ENCODE measurements at regions not wholly inside any gene's neighbourhood (a gene's known extent, or its start where the extent isn't known, plus 50 kb on each side); places are given as distances from the start of the nearest gene placed in this dataset.

GRCh38 chr1:112307930-112308591 is 88.0 kb upstream of the CTTNBP2NL start:
- Histone ChIP-seq H3K27me3 (ENCODE audit: low read length) (no peaks in the 10 kb centered on the region), H3K4me2 (ENCODE audit: low read depth, low read length, poor library complexity, severe bottlenecking) (no peak overlapping the region), H3K27ac (ENCODE audit: low read depth, low read length) (no peak overlapping the region)

GRCh38 chr1:112308716-112309115 is 87.3 kb upstream of the CTTNBP2NL start:
- Histone ChIP-seq H3K27ac (ENCODE audit: low read depth, low read length) (no peak overlapping the region), H4K20me1 (ENCODE audit: low read depth, low read length) (no peaks in the 10 kb centered on the region), H3K9me2 (replicated peaks; ENCODE audit: insufficient read depth, low read length) (no peaks in the 10 kb centered on the region), H3K4me3 (ENCODE audit: insufficient read depth, low read length, poor library complexity, severe bottlenecking) (no peak overlapping the region), H3K9me3 (ENCODE audit: insufficient read depth, low read length) (no peaks in the 10 kb centered on the region), H3K27me3 (ENCODE audit: low read length) (no peaks in the 10 kb centered on the region), H3K4me2 (ENCODE audit: low read depth, low read length, poor library complexity, severe bottlenecking) (no peak overlapping the region), H3K79me2 (ENCODE audit: insufficient read depth, low read length) (no peaks in the 10 kb centered on the region), H3K9ac (ENCODE audit: low read length) (no peak overlapping the region), H3F3A (ENCODE audit: insufficient read depth) (no peaks in the 10 kb centered on the region), H2AFZ (ENCODE audit: low read depth, low read length, severe bottlenecking) (no peak overlapping the region), H3K36me3 (ENCODE audit: low read length) (no peaks in the 10 kb centered on the region)
- no peak for TF ChIP-seq EZH2phosphoT487 (conservative IDR thresholded peaks at IDR 0.05; ENCODE audit: low read length)
- TF ChIP-seq CTCF (IDR thresholded peaks at IDR 0.05; ENCODE audit: insufficient read depth, low read length, poor library complexity, severe bottlenecking): no peak

More at GRCh38 chr1:112307930-112308591, 88.0 kb upstream of the CTTNBP2NL start:
- H3F3A ChIP-seq (ENCODE audit: insufficient read depth): no peaks in the 10 kb centered on the region
- H4K20me1 ChIP-seq (ENCODE audit: low read depth, low read length): no peaks in the 10 kb centered on the region
- H3K4me3 ChIP-seq (ENCODE audit: insufficient read depth, low read length, poor library complexity, severe bottlenecking): no peak overlapping the region
- H3K9ac ChIP-seq (ENCODE audit: low read length): no peak overlapping the region
- H3K36me3 ChIP-seq (ENCODE audit: low read length): no peaks in the 10 kb centered on the region
- H3K79me2 ChIP-seq (ENCODE audit: insufficient read depth, low read length): no peaks in the 10 kb centered on the region
- no peak overlapping the region for H2AFZ ChIP-seq (ENCODE audit: low read depth, low read length, severe bottlenecking)
- TF ChIP-seq EZH2phosphoT487 (conservative IDR thresholded peaks at IDR 0.05; ENCODE audit: low read length) (no peak), CTCF (IDR thresholded peaks at IDR 0.05; ENCODE audit: insufficient read depth, low read length, poor library complexity, severe bottlenecking) (no peak)
- H3K9me3 ChIP-seq (ENCODE audit: insufficient read depth, low read length): no peaks in the 10 kb centered on the region
- H3K9me2 ChIP-seq (replicated peaks; ENCODE audit: insufficient read depth, low read length): no peaks in the 10 kb centered on the region

- Histone ChIP-seq H2AFZ (ENCODE audit: low read depth, low read length, severe bottlenecking) (no peak overlapping the region), H3K4me3 (ENCODE audit: insufficient read depth, low read length, poor library complexity, severe bottlenecking) (no peak overlapping the region), H3F3A (ENCODE audit: insufficient read depth) (no peaks in the 10 kb centered on the region), H3K36me3 (ENCODE audit: low read length) (no peaks in the 10 kb centered on the region), H3K9ac (ENCODE audit: low read length) (no peak overlapping the region), H3K9me2 (replicated peaks; ENCODE audit: insufficient read depth, low read length) (no peaks in the 10 kb centered on the region), H4K20me1 (ENCODE audit: low read depth, low read length) (no peaks in the 10 kb centered on the region), H3K27ac (ENCODE audit: low read depth, low read length) (no peak overlapping the region), H3K27me3 (ENCODE audit: low read length) (no peaks in the 10 kb centered on the region), H3K4me2 (ENCODE audit: low read depth, low read length, poor library complexity, severe bottlenecking) (no peak overlapping the region), H3K9me3 (ENCODE audit: insufficient read depth, low read length) (no peaks in the 10 kb centered on the region), H3K79me2 (ENCODE audit: insufficient read depth, low read length) (no peaks in the 10 kb centered on the region)
- no peak for TF ChIP-seq EZH2phosphoT487 (conservative IDR thresholded peaks at IDR 0.05; ENCODE audit: low read length)
- TF ChIP-seq CTCF (IDR thresholded peaks at IDR 0.05; ENCODE audit: insufficient read depth, low read length, poor library complexity, severe bottlenecking): no peak
These were observed 86.5 kb upstream of the CTTNBP2NL start for GRCh38 chr1:112309499-112309898.
